ENCODE measurements at regions not wholly inside any gene's neighbourhood (a gene's known extent, or its start where the extent isn't known, plus 50 kb on each side); places are given as distances from the start of the nearest gene placed in this dataset.
"Not testable (repeated sequence)": the region's sequence is repeated elsewhere in the genome, so short reads cannot be mapped to it uniquely, and the experiment has no call there.

- no peaks in the 10 kb centered on the region for H3K27me3 ChIP-seq (replicated peaks in 2 of 5; ENCODE audit: control insufficient read depth in 4 of 5, insufficient read depth in 5 of 5, low read length in 4 of 5)
- H3K27ac ChIP-seq (ENCODE audit: insufficient read depth in 1 of 2, low read depth in 1 of 2, low read length in 2 of 2, poor library complexity in 1 of 2, severe bottlenecking in 2 of 2): no peak overlapping the region
- no peak overlapping the region for H3K4me3 ChIP-seq (ENCODE audit: control insufficient read depth in 1 of 7, extremely low read depth in 1 of 7, insufficient read depth in 4 of 7, low read depth in 2 of 7, low read length in 6 of 7)
- peaks cover 0 to 6% (median 0%) of the 10 kb centered on the region in 5 experiments for H3K9me3 ChIP-seq (ENCODE audit: control extremely low read depth in 1 of 5, control insufficient read depth in 4 of 5, insufficient read depth in 2 of 5, low read depth in 1 of 5, low read length in 4 of 5)
- no peaks in the 10 kb centered on the region for H3K4me1 ChIP-seq (ENCODE audit: control extremely low read depth in 1 of 4, control insufficient read depth in 4 of 4, insufficient read depth in 4 of 4, low read length in 3 of 4)
- no peak for DNase-seq
- H3K36me3 ChIP-seq (ENCODE audit: control insufficient read depth in 4 of 4, insufficient read depth in 4 of 4, low read length in 3 of 4): no peaks in the 10 kb centered on the region
- WGBS (ENCODE audit: insufficient coverage): 94% methylated on average over 3 of the region's 3 CpGs
- ChIA-PET CTCF (no interaction called here), POLR2A (interaction anchor here (0.6 kb wide), 1 partner anchor 253 kb away, joined by 3 read pairs; no protein-coding TSS in a partner anchor)
Measured at GRCh38 chr20:60191014-60191413, 232.8 kb downstream of the CDH26 start.

- no peak overlapping the region for H3K27ac ChIP-seq (ENCODE audit: insufficient read depth in 1 of 2, low read depth in 1 of 2, low read length in 2 of 2, poor library complexity in 1 of 2, severe bottlenecking in 2 of 2)
- H3K4me3 ChIP-seq (ENCODE audit: control insufficient read depth in 1 of 7, extremely low read depth in 1 of 7, insufficient read depth in 4 of 7, low read depth in 2 of 7, low read length in 6 of 7): no peak overlapping the region
- CTCF ChIA-PET: interaction anchor here (0.8 to 1.2 kb wide), 2 partner anchors 19 to 44 kb away, joined by 3 read pairs; no protein-coding TSS in a partner anchor
- DNase-seq: no peak
- H3K9me3 ChIP-seq (ENCODE audit: control extremely low read depth in 1 of 5, control insufficient read depth in 4 of 5, insufficient read depth in 2 of 5, low read depth in 1 of 5, low read length in 4 of 5): peaks cover 0 to 6% (median 0%) of the 10 kb centered on the region in 5 experiments
- no peaks in the 10 kb centered on the region for H3K4me1 ChIP-seq (ENCODE audit: control extremely low read depth in 1 of 4, control insufficient read depth in 4 of 4, insufficient read depth in 4 of 4, low read length in 3 of 4)
- POLR2A ChIA-PET: no interaction called here
- no peaks in the 10 kb centered on the region for H3K36me3 ChIP-seq (ENCODE audit: control insufficient read depth in 4 of 4, insufficient read depth in 4 of 4, low read length in 3 of 4)
- no peaks in the 10 kb centered on the region for H3K27me3 ChIP-seq (replicated peaks in 2 of 5; ENCODE audit: control insufficient read depth in 4 of 5, insufficient read depth in 5 of 5, low read length in 4 of 5)
- 92% methylated on average over 1 of the region's 1 CpG for WGBS (ENCODE audit: insufficient coverage)
Measured at GRCh38 chr20:60192326-60192725, 234.1 kb downstream of the CDH26 start.

GRCh38 chr20:60199132-60199531 is 240.9 kb downstream of the CDH26 start:
- DNase-seq; H3K27ac ChIP-seq (ENCODE audit: insufficient read depth in 1 of 2, low read depth in 1 of 2, low read length in 2 of 2, poor library complexity in 1 of 2, severe bottlenecking in 2 of 2); H3K36me3 ChIP-seq (ENCODE audit: control insufficient read depth in 4 of 4, insufficient read depth in 4 of 4, low read length in 3 of 4); H3K4me1 ChIP-seq (ENCODE audit: control extremely low read depth in 1 of 4, control insufficient read depth in 4 of 4, insufficient read depth in 4 of 4, low read length in 3 of 4); H3K27me3 ChIP-seq (replicated peaks in 2 of 5; ENCODE audit: control insufficient read depth in 4 of 5, insufficient read depth in 5 of 5, low read length in 4 of 5); POLR2A ChIA-PET; CTCF ChIA-PET; H3K4me3 ChIP-seq (ENCODE audit: control insufficient read depth in 1 of 7, extremely low read depth in 1 of 7, insufficient read depth in 4 of 7, low read depth in 2 of 7, low read length in 6 of 7): not testable (repeated sequence)
- no CpG with 5 or more reads among the region's 3 CpGs for WGBS (ENCODE audit: insufficient coverage)
- H3K9me3 ChIP-seq (ENCODE audit: control extremely low read depth in 1 of 5, control insufficient read depth in 4 of 5, insufficient read depth in 2 of 5, low read depth in 1 of 5, low read length in 4 of 5): peaks cover 0 to 24% (median 4%) of the 10 kb centered on the region in 5 experiments

- Histone ChIP-seq H3K27ac (ENCODE audit: insufficient read depth in 1 of 2, low read depth in 1 of 2, low read length in 2 of 2, poor library complexity in 1 of 2, severe bottlenecking in 2 of 2) (no peak overlapping the region), H3K4me1 (ENCODE audit: control extremely low read depth in 1 of 4, control insufficient read depth in 4 of 4, insufficient read depth in 4 of 4, low read length in 3 of 4) (peaks cover 0 to 7% (median 0%) of the 10 kb centered on the region in 4 experiments), H3K4me3 (ENCODE audit: control insufficient read depth in 1 of 7, extremely low read depth in 1 of 7, insufficient read depth in 4 of 7, low read depth in 2 of 7, low read length in 6 of 7) (no peak overlapping the region), H3K36me3 (ENCODE audit: control insufficient read depth in 4 of 4, insufficient read depth in 4 of 4, low read length in 3 of 4) (no peaks in the 10 kb centered on the region), H3K27me3 (replicated peaks in 2 of 5; ENCODE audit: control insufficient read depth in 4 of 5, insufficient read depth in 5 of 5, low read length in 4 of 5) (no peaks in the 10 kb centered on the region), H3K9me3 (ENCODE audit: control extremely low read depth in 1 of 5, control insufficient read depth in 4 of 5, insufficient read depth in 2 of 5, low read depth in 1 of 5, low read length in 4 of 5) (peaks cover 0 to 24% (median 4%) of the 10 kb centered on the region in 5 experiments)
- 100% methylated on average over 2 of the region's 2 CpGs for WGBS (ENCODE audit: insufficient coverage)
- POLR2A ChIA-PET: no interaction called here
- CTCF ChIA-PET: interaction anchor here (1.5 kb wide), 1 partner anchor 12 kb away, joined by 5 read pairs; no protein-coding TSS in a partner anchor
- DNase-seq: no peak
Measured at GRCh38 chr20:60199866-60200265, 241.6 kb downstream of the CDH26 start.

DNA sequence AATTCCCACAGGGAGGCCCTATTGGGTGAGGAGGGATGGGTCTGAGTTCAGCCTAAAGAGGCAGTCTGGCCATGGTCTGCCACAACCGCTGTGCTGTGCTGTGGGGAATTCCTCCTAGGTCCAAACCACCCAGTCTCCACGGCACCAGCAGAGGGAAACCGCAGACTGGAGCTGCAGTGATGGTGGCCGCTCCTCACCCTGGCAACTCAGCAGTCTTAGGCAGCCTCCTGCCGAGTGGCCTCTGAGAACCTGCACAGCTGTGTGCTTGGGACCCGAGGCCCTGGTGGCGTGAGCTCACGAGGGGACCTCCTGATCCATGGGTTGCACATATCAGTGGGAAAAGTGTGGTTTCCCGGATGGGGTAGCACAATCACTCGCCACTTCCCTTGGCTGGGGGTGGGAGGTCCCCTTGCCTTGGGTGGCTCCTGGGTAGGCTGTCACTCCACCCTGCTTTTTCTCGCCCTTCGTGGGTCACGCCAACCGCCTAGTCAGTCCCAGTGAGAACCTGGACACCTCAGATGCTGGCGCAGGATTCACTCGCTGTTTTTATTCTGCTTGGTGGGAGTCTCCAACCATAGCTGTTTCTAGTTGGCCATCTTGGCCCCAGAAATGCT is 242.2 kb downstream of the CDH26 start:
- Histone ChIP-seq H3K4me1 (ENCODE audit: control extremely low read depth in 1 of 4, control insufficient read depth in 4 of 4, insufficient read depth in 4 of 4, low read length in 3 of 4) (peaks cover 0 to 7% (median 0%) of the 10 kb centered on the region in 4 experiments), H3K27ac (ENCODE audit: insufficient read depth in 1 of 2, low read depth in 1 of 2, low read length in 2 of 2, poor library complexity in 1 of 2, severe bottlenecking in 2 of 2) (no peak overlapping the region), H3K9me3 (ENCODE audit: control extremely low read depth in 1 of 5, control insufficient read depth in 4 of 5, insufficient read depth in 2 of 5, low read depth in 1 of 5, low read length in 4 of 5) (peaks cover 0 to 24% (median 4%) of the 10 kb centered on the region in 5 experiments), H3K27me3 (replicated peaks in 2 of 5; ENCODE audit: control insufficient read depth in 4 of 5, insufficient read depth in 5 of 5, low read length in 4 of 5) (no peaks in the 10 kb centered on the region), H3K4me3 (ENCODE audit: control insufficient read depth in 1 of 7, extremely low read depth in 1 of 7, insufficient read depth in 4 of 7, low read depth in 2 of 7, low read length in 6 of 7) (no peak overlapping the region), H3K36me3 (ENCODE audit: control insufficient read depth in 4 of 4, insufficient read depth in 4 of 4, low read length in 3 of 4) (no peaks in the 10 kb centered on the region)
- CTCF ChIA-PET: interaction anchor here (1.5 kb wide), 1 partner anchor 11 kb away, joined by 5 read pairs; no protein-coding TSS in a partner anchor
- 94% methylated on average over 15 of the region's 16 CpGs for WGBS (ENCODE audit: insufficient coverage)
- DNase-seq: no peak
- POLR2A ChIA-PET: no interaction called here

GRCh38 chr20:60201198-60201835 is 243.1 kb downstream of the CDH26 start:
- no peaks in the 10 kb centered on the region for H3K27me3 ChIP-seq (replicated peaks in 2 of 5; ENCODE audit: control insufficient read depth in 4 of 5, insufficient read depth in 5 of 5, low read length in 4 of 5)
- H3K4me1 ChIP-seq (ENCODE audit: control extremely low read depth in 1 of 4, control insufficient read depth in 4 of 4, insufficient read depth in 4 of 4, low read length in 3 of 4): peaks cover 0 to 7% (median 0%) of the 10 kb centered on the region in 4 experiments
- ChIA-PET CTCF (interaction anchor here (1.5 to 1.6 kb wide), 2 partner anchors 9 to 10 kb away, joined by 5 read pairs; no protein-coding TSS in a partner anchor), POLR2A (no interaction called here)
- peaks cover 0 to 18% (median 1%) of the 10 kb centered on the region in 5 experiments for H3K9me3 ChIP-seq (ENCODE audit: control extremely low read depth in 1 of 5, control insufficient read depth in 4 of 5, insufficient read depth in 2 of 5, low read depth in 1 of 5, low read length in 4 of 5)
- WGBS (ENCODE audit: insufficient coverage): no CpG with 5 or more reads among the region's 2 CpGs
- DNase-seq: peak in 1 of 3 donors; percentile 13
- no peak overlapping the region for H3K4me3 ChIP-seq (ENCODE audit: control insufficient read depth in 1 of 7, extremely low read depth in 1 of 7, insufficient read depth in 4 of 7, low read depth in 2 of 7, low read length in 6 of 7)
- H3K36me3 ChIP-seq (ENCODE audit: control insufficient read depth in 4 of 4, insufficient read depth in 4 of 4, low read length in 3 of 4): no peaks in the 10 kb centered on the region
- H3K27ac ChIP-seq (ENCODE audit: insufficient read depth in 1 of 2, low read depth in 1 of 2, low read length in 2 of 2, poor library complexity in 1 of 2, severe bottlenecking in 2 of 2): no peak overlapping the region

DNA sequence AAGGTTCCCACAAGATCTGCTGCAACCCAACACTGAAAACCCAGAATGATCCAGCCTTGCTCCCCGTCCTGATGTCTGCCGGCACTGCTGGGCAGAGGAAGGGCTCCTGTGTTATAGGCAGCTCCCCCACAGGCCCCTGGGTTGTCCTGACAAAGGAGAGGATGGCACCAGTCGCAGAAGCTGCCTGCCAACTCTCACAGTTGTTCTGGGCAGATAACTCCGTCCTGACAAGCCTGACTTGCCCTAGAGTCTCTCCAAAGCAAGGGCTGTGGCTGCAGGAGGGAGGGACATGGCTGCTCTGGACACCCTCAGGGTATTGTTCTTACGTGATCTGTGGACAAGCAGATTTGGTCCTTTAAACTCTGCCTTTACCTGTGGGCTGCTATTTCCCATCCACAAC is 243.8 kb downstream of the CDH26 start:
- 85% methylated on average over 5 of the region's 5 CpGs for WGBS (ENCODE audit: insufficient coverage)
- CTCF ChIA-PET: interaction anchor here (1.6 to 3.1 kb wide), 2 partner anchors 9 to 145 kb away, joined by 5 to 13 read pairs; no protein-coding TSS in a partner anchor

More for the DNA sequence above, 243.8 kb downstream of the CDH26 start:
- Histone ChIP-seq H3K4me1 (ENCODE audit: control extremely low read depth in 1 of 4, control insufficient read depth in 4 of 4, insufficient read depth in 4 of 4, low read length in 3 of 4) (peaks cover 0 to 7% (median 0%) of the 10 kb centered on the region in 4 experiments), H3K27ac (ENCODE audit: insufficient read depth in 1 of 2, low read depth in 1 of 2, low read length in 2 of 2, poor library complexity in 1 of 2, severe bottlenecking in 2 of 2) (no peak overlapping the region), H3K9me3 (ENCODE audit: control extremely low read depth in 1 of 5, control insufficient read depth in 4 of 5, insufficient read depth in 2 of 5, low read depth in 1 of 5, low read length in 4 of 5) (peaks cover 0 to 18% (median 1%) of the 10 kb centered on the region in 5 experiments), H3K4me3 (ENCODE audit: control insufficient read depth in 1 of 7, extremely low read depth in 1 of 7, insufficient read depth in 4 of 7, low read depth in 2 of 7, low read length in 6 of 7) (no peak overlapping the region), H3K27me3 (replicated peaks in 2 of 5; ENCODE audit: control insufficient read depth in 4 of 5, insufficient read depth in 5 of 5, low read length in 4 of 5) (no peaks in the 10 kb centered on the region), H3K36me3 (ENCODE audit: control insufficient read depth in 4 of 4, insufficient read depth in 4 of 4, low read length in 3 of 4) (no peaks in the 10 kb centered on the region)
- POLR2A ChIA-PET: no interaction called here
- peak in 2 of 3 donors; percentile 26 to 59 for DNase-seq

Data from common myeloid progenitor, CD34-positive (primary cell).